Astrocyte (in vitro differentiated cells and primary cell): ENCODE measurements at regions not wholly inside any gene's neighbourhood (a gene's known extent, or its start where the extent isn't known, plus 50 kb on each side); places are given as distances from the start of the nearest gene placed in this dataset.

Source experiments
- CTCF ChIP-seq: IDR thresholded peaks from 2 replicates; pipeline ENCODE4 v1.5.1; 2011; ENCODE audit warnings: low read depth, mild to moderate bottlenecking, inconsistent platforms, low read length, moderate library complexity; ENCODE audit not compliant: insufficient read depth
- EZH2 ChIP-seq: IDR thresholded peaks from 2 replicates; pipeline ENCODE4 v1.6.1; 2012; ENCODE audit warnings: mild to moderate bottlenecking, low read length, inconsistent platforms; ENCODE audit not compliant: insufficient read depth

GRCh38 chr4:26204249-26204825, 116.5 kb upstream of the RBPJ start:
- TF ChIP-seq EZH2 (no peak), CTCF (no peak)
